ENCODE measurements at regions not wholly inside any gene's neighbourhood (a gene's known extent, or its start where the extent isn't known, plus 50 kb on each side); places are given as distances from the start of the nearest gene placed in this dataset.
"Not testable (repeated sequence)": the region's sequence is repeated elsewhere in the genome, so short reads cannot be mapped to it uniquely, and the experiment has no call there.

DNA sequence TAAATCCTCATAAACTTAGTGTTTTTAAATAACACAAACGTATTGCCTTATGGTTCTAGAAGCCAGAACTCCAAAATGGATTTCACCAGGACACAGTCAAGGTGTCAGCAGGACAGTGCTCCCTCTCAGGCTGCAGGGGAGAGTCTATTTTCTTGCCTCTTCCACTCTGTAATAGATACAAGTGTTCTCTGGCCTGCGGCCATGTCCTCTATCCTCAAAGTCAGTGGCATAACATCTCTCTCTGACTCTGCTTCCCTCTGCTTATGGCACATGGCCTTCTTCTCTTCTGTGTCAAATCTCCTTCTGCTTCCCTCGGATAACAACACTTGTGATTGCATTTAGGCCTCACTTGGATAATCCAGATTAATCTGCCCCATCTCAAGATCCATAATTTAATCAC, 129.4 kb upstream of the OR13F1 start:
- POLR2A ChIA-PET: no interaction called here
- CTCF ChIA-PET: no interaction called here
- no peaks in the 10 kb centered on the region for H3K9me3 Mint-ChIP-seq
- H3K4me3 Mint-ChIP-seq: no peak overlapping the region
- ATAC-seq (ENCODE audit: low read depth) (no peak), DNase-seq (no peak)
- H3K27ac Mint-ChIP-seq: no peak overlapping the region
- TF ChIP-seq, protein P1, sequence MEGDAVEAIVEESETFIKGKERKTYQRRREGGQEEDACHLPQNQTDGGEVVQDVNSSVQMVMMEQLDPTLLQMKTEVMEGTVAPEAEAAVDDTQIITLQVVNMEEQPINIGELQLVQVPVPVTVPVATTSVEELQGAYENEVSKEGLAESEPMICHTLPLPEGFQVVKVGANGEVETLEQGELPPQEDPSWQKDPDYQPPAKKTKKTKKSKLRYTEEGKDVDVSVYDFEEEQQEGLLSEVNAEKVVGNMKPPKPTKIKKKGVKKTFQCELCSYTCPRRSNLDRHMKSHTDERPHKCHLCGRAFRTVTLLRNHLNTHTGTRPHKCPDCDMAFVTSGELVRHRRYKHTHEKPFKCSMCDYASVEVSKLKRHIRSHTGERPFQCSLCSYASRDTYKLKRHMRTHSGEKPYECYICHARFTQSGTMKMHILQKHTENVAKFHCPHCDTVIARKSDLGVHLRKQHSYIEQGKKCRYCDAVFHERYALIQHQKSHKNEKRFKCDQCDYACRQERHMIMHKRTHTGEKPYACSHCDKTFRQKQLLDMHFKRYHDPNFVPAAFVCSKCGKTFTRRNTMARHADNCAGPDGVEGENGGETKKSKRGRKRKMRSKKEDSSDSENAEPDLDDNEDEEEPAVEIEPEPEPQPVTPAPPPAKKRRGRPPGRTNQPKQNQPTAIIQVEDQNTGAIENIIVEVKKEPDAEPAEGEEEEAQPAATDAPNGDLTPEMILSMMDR (IDR thresholded peaks at IDR 0.05): no peak
- H3K36me3 Mint-ChIP-seq (ENCODE audit: low read depth): no peaks in the 10 kb centered on the region
- no peaks in the 10 kb centered on the region for H3K27me3 Mint-ChIP-seq
- no peaks in the 10 kb centered on the region for H3K4me1 Mint-ChIP-seq
- intact Hi-C loops (cut with micrococcal nuclease): no loop called here

DNA sequence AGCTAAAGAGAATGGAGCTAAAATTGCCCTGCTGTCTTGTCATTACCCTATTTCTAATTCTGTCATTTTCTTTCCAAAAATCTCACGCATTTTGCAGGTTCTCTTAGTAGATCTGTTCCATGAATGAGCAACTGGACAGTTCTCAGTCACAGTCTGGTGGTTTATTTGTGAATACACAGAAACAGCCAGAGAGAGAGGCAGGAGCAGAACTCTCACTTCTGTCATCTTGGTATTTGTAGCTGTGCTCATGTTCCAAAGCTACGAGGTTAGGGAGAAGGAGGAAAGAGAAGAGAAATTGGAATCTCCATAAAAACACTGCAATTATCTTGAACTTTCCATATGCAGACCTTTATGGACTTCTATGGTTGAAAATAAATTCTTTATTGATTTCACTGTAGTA, 118.0 kb upstream of the OR13F1 start:
- ChIA-PET CTCF (no interaction called here), POLR2A (no interaction called here)
- TF ChIP-seq, protein P1 (IDR thresholded peaks at IDR 0.05): no peak
- no peak for ATAC-seq (ENCODE audit: low read depth)
- intact Hi-C loops (cut with micrococcal nuclease): loop anchor here (2.0 kb wide), 2 partner anchors 357 to 987 kb away; no protein-coding TSS in a partner anchor
- DNase-seq: no peak
- H3K4me3 Mint-ChIP-seq: no peak overlapping the region
- H3K9me3 Mint-ChIP-seq: no peaks in the 10 kb centered on the region
- no peaks in the 10 kb centered on the region for H3K36me3 Mint-ChIP-seq (ENCODE audit: low read depth)
- no peaks in the 10 kb centered on the region for H3K27me3 Mint-ChIP-seq
- H3K27ac Mint-ChIP-seq: no peak overlapping the region
- no peaks in the 10 kb centered on the region for H3K4me1 Mint-ChIP-seq

DNA sequence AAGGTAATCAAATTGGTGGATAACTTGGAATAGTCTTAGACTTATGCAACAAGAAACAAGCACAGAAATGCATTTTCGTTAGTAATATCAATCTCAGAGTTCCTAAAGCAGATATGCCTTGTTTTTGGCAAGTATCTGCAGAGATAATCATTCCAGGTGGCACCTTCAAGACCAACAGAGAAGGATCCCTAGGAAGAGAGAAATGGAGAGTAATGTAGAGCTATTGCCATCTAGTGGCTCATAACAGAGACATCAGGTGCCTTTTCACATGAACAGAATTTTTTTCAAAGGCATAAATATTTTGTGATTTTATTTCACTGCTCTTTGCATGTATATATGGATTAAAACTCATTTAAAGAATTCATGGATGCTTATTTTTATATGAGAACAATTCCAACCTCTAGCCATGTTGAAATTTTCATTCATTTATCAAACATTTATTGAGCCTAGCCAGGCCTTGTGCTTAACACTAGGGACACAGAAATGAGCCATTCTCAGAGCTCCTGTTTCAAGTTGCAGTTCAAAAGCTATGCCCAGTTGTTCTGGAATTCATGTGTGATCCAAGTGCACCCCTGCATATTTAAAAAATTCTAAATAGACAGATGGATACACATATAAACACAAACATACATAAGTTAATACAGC, 117.5 kb upstream of the OR13F1 start:
- no peak for DNase-seq
- H3K27me3 Mint-ChIP-seq: no peaks in the 10 kb centered on the region

DNA sequence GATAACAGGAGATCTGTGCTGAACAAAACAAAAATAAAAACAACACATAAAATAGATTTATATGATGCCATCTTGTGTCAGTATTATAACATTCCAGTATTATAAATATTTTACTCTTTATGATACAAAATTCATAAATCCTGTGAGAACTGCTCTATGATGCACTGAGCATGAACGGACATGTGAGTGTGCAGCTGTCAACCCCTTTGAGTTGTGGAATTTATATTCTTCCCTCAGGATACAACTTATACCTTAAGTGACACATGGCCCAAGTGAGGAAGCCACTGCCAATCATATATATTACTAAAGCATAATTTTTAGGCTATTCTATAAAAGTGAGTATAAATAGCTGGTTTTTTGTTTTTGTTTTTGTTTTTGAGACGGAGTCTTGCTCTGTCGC, 116.0 kb upstream of the OR13F1 start:
- H3K36me3 Mint-ChIP-seq (ENCODE audit: low read depth): no peaks in the 10 kb centered on the region
- no peak for ATAC-seq (ENCODE audit: low read depth)
- TF ChIP-seq, protein P1 (IDR thresholded peaks at IDR 0.05): no peak
- ChIA-PET POLR2A (no interaction called here), CTCF (no interaction called here)
- no peak overlapping the region for H3K27ac Mint-ChIP-seq
- H3K4me3 Mint-ChIP-seq: no peak overlapping the region
- no peaks in the 10 kb centered on the region for H3K27me3 Mint-ChIP-seq
- intact Hi-C loops (cut with micrococcal nuclease): no loop called here
- no peaks in the 10 kb centered on the region for H3K9me3 Mint-ChIP-seq
- no peak for DNase-seq
- no peaks in the 10 kb centered on the region for H3K4me1 Mint-ChIP-seq

More for the DNA sequence above, 117.5 kb upstream of the OR13F1 start:
- TF ChIP-seq, protein P1 (IDR thresholded peaks at IDR 0.05): no peak
- ChIA-PET POLR2A (no interaction called here), CTCF (no interaction called here)
- H3K4me1 Mint-ChIP-seq: no peaks in the 10 kb centered on the region
- H3K9me3 Mint-ChIP-seq: no peaks in the 10 kb centered on the region
- ATAC-seq (ENCODE audit: low read depth): no peak
- no peaks in the 10 kb centered on the region for H3K36me3 Mint-ChIP-seq (ENCODE audit: low read depth)
- H3K27ac Mint-ChIP-seq: no peak overlapping the region
- no peak overlapping the region for H3K4me3 Mint-ChIP-seq
- intact Hi-C loops (cut with micrococcal nuclease): loop anchor here (2.0 kb wide), 2 partner anchors 356 to 988 kb away; no protein-coding TSS in a partner anchor

DNA sequence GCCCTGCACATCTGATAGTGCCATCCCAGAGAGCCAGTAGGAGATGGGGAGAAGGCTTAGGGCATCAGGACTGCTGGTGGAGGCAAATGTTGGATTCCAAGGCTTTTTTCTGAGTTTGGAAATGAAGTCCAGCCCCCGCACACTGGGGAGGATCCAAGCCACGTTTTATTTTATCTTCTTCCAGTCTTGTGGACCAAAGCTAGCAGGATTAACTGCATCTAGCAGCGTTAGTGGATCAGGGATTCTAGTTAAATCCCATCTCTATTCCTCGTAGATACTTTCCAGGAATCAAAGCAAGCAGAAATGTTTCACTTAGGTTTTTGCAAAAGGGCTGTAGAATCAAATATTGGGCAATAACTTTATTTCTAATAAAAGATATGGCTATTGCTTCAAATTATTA, 114.7 kb upstream of the OR13F1 start:
- Mint-ChIP-seq H3K27me3 (no peaks in the 10 kb centered on the region), H3K36me3 (ENCODE audit: low read depth) (no peaks in the 10 kb centered on the region), H3K4me1 (no peaks in the 10 kb centered on the region), H3K4me3 (no peak overlapping the region), H3K9me3 (no peaks in the 10 kb centered on the region), H3K27ac (no peak overlapping the region)
- ChIA-PET CTCF (no interaction called here), POLR2A (no interaction called here)
- intact Hi-C loops (cut with micrococcal nuclease): no loop called here
- TF ChIP-seq, protein P1 (IDR thresholded peaks at IDR 0.05): no peak
- ATAC-seq (ENCODE audit: low read depth): no peak
- DNase-seq: no peak

DNA sequence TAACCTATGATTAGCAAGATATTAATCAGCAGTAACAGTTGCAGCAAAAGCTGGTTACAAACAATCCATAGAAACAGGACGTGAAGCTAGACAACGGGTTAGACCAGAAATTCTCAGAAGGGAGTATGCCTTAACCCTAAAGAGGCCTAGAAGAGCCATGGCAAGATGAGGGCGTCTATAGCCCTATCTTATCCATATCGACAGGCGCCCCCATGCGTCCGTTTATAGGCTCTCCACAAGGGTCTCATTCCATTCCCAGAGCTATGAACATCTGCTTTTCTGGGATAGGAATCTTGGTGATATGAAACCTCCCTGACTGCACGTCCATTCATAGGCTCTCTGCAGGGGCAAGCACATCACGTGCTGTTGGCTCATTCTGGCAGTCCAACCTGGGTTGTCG, 109.2 kb upstream of the OR13F1 start:
- H3K27ac Mint-ChIP-seq; ATAC-seq (ENCODE audit: low read depth); POLR2A ChIA-PET; H3K36me3 Mint-ChIP-seq (ENCODE audit: low read depth); intact Hi-C loops (cut with micrococcal nuclease); H3K4me1 Mint-ChIP-seq; H3K9me3 Mint-ChIP-seq; CTCF ChIA-PET; H3K4me3 Mint-ChIP-seq; H3K27me3 Mint-ChIP-seq; DNase-seq: not testable (repeated sequence)
